PFSK-1 (cell line): ENCODE measurements at regions not wholly inside any gene's neighbourhood (a gene's known extent, or its start where the extent isn't known, plus 50 kb on each side); places are given as distances from the start of the nearest gene placed in this dataset.

ENCODE experiments used
- FOXP2 ChIP-seq: optimal IDR thresholded peaks from 2 replicates; pipeline ENCODE3; 2011; ENCODE audit warnings: borderline replicate concordance, control low read depth, inconsistent platforms; ENCODE audit not compliant: insufficient read depth; ENCODE audit errors: extremely low read length, extremely low read depth
- POLR2AphosphoS5 ChIP-seq: IDR thresholded peaks from 2 replicates; pipeline ENCODE4 v1.6.1; 2012; ENCODE audit warnings: low read depth, mild to moderate bottlenecking, control low read depth, low read length, moderate library complexity
- SIN3A ChIP-seq: IDR thresholded peaks from 2 replicates; pipeline ENCODE4 v1.6.1; 2012; ENCODE audit warnings: mild to moderate bottlenecking, low read length, moderate library complexity, borderline replicate concordance; ENCODE audit not compliant: insufficient read depth
- TAF1 ChIP-seq: IDR thresholded peaks from 2 replicates; pipeline ENCODE4 v1.6.1; 2012; ENCODE audit warnings: low read length, control low read depth, borderline replicate concordance; ENCODE audit not compliant: insufficient read depth
- TF ChIP-seq, protein P1 (sequence below), 2 experiments: IDR thresholded peaks; 2 replicates each; pipeline versions ENCODE4 v1.6.1 to v1.8.0; 2011 to 2012; ENCODE audit warnings: low read depth in 2 of 2, low read length in 2 of 2, control low read depth in 1 of 2, inconsistent platforms in 1 of 2, mild to moderate bottlenecking in 1 of 2, moderate library complexity in 1 of 2; ENCODE audit not compliant: insufficient read depth in 1 of 2

DNA sequence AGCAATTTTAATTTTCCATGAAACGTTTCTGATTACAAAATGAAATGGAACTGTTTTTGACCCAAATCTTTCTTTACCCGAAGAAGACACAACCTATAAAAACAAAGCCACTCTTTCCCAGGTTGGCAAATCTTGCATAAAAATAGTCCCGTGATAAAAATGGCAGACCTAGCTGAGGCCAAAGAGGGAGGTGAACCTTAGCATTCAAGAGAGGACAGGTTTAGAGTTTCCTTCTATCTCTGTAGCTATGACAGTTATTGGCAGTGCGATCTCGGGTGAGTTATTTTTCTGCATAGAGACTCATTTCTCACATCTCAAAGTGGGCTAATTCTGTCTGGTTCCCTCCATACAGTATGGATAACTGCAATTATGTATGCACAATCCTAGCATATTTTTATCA, 241.4 kb downstream of the MAP2K6 start:
- TF ChIP-seq TAF1, result no peak
- TF ChIP-seq POLR2AphosphoS5, result no peak
- no peak for TF ChIP-seq FOXP2
- no peak for TF ChIP-seq SIN3A
- TF ChIP-seq, protein P1, sequence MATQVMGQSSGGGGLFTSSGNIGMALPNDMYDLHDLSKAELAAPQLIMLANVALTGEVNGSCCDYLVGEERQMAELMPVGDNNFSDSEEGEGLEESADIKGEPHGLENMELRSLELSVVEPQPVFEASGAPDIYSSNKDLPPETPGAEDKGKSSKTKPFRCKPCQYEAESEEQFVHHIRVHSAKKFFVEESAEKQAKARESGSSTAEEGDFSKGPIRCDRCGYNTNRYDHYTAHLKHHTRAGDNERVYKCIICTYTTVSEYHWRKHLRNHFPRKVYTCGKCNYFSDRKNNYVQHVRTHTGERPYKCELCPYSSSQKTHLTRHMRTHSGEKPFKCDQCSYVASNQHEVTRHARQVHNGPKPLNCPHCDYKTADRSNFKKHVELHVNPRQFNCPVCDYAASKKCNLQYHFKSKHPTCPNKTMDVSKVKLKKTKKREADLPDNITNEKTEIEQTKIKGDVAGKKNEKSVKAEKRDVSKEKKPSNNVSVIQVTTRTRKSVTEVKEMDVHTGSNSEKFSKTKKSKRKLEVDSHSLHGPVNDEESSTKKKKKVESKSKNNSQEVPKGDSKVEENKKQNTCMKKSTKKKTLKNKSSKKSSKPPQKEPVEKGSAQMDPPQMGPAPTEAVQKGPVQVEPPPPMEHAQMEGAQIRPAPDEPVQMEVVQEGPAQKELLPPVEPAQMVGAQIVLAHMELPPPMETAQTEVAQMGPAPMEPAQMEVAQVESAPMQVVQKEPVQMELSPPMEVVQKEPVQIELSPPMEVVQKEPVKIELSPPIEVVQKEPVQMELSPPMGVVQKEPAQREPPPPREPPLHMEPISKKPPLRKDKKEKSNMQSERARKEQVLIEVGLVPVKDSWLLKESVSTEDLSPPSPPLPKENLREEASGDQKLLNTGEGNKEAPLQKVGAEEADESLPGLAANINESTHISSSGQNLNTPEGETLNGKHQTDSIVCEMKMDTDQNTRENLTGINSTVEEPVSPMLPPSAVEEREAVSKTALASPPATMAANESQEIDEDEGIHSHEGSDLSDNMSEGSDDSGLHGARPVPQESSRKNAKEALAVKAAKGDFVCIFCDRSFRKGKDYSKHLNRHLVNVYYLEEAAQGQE (IDR thresholded peaks at IDR 0.05; ENCODE audit: insufficient read depth in 1 of 2, low read depth in 2 of 2, low read length in 2 of 2), result no peak
